ENCODE measurements at regions not wholly inside any gene's neighbourhood (a gene's known extent, or its start where the extent isn't known, plus 50 kb on each side); places are given as distances from the start of the nearest gene placed in this dataset.

DNA sequence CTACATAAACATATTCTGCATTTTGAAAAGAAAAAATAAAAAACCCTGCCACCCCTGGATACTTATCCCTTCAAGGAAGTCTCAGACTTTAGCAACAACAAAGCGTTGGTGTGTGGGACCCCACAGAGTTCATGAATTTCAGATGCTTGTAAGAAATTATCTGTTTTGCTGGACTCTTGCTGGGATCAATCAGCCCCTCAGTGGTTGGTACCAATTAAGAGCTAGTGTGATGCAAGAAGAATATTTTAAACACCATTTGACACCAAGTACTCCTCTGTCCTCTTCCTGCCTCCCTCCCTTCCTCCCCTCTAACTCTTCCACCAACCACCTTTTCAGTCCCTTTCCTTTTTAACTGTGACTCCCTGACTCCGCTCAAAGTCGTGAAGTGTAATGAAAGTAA, 51.5 kb downstream of the SST start:
- Mint-ChIP-seq H3K4me3 (no peak overlapping the region), H3K4me1 (ENCODE audit: low read depth) (no peaks in the 10 kb centered on the region), H3K27me3 (ENCODE audit: low read depth) (peaks cover 11% of the 10 kb centered on the region), H3K36me3 (ENCODE audit: insufficient read depth) (no peaks in the 10 kb centered on the region), H3K9me3 (no peaks in the 10 kb centered on the region)
- no peak for ATAC-seq
- DNase-seq = no peak

DNA sequence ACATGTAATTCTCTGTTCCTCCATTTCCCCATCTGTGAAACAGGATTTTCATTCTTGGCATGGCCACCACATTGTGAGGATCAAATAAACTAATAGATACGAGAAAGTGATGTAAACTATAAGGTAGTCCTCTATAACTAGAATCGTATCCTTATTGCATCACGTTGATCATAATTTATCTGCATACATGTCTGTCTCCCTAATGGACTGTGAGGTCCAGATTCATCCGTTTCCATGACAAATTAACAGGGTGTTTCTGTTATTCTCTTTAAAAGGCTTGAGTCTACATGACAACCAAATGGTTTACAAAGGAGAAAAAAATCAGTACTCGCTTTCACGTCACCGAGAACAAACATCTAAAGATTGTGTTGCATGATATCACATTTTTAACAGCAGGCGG, 53.0 kb downstream of the SST start:
- no peak overlapping the region for H3K4me3 Mint-ChIP-seq
- no peak for DNase-seq
- no peaks in the 10 kb centered on the region for H3K36me3 Mint-ChIP-seq (ENCODE audit: insufficient read depth)
- H3K4me1 Mint-ChIP-seq (ENCODE audit: low read depth) = no peaks in the 10 kb centered on the region
- H3K9me3 Mint-ChIP-seq = no peaks in the 10 kb centered on the region
- no peak for ATAC-seq
- peaks cover 18% of the 10 kb centered on the region for H3K27me3 Mint-ChIP-seq (ENCODE audit: low read depth)

DNA sequence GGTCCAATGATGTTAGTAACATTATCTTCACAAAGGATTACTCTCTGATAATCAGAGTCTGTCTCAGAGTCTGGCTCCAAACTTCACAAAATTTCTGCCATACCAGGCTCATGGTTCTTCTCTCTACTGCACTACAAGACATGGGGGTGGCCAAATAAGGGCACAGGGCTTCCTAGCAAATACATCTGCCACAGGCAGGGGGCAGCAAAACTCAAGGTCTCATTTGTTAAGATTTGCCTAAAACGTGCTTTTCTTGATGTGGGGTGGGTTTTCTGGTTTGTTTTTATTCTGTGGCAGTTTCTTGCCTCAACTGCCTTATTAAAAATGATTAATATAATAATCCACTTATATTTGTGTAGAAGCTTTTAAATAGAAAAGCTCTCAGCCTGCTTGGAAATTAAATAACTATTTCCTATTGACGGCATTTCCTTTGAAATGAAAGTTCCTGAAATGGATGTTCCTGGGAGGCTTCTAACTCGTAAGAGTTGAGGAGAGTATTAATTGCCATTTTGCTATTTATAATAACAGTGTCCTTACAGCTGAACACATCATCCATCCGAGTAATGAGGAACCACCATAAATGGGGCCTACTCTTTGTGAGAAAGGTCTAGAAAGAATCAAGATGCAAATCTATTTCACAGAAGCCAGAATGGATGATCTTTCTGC, 53.8 kb downstream of the SST start:
- H3K9me3 Mint-ChIP-seq = no peaks in the 10 kb centered on the region
- no peaks in the 10 kb centered on the region for H3K4me1 Mint-ChIP-seq (ENCODE audit: low read depth)
- DNase-seq (peak; percentile 24), ATAC-seq (peak; percentile 65 to 67)
- H3K27me3 Mint-ChIP-seq (ENCODE audit: low read depth) = peaks cover 18% of the 10 kb centered on the region
- H3K4me3 Mint-ChIP-seq = no peak overlapping the region
- no peaks in the 10 kb centered on the region for H3K36me3 Mint-ChIP-seq (ENCODE audit: insufficient read depth)

DNA sequence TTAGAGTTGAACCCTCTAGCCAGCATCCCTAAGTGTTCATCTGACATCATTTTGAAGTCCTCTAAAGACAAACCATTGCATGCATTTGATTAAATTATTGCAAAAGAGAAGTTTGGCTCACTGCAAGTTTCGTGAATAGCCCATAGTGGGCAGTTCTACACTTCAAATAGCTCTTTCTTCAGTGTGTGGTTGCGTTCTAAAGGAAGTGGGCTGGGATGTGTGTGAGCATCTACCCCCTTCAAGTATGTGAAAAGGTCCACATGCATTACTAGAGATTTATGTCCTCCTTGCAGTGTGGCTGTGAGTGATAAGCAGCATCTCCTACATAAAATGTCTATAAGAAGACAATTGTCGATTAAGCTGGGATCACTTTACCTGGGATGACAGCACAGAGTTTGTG, 54.6 kb downstream of the SST start:
- H3K36me3 Mint-ChIP-seq (ENCODE audit: insufficient read depth) = no peaks in the 10 kb centered on the region
- H3K4me3 Mint-ChIP-seq = no peak overlapping the region

DNA sequence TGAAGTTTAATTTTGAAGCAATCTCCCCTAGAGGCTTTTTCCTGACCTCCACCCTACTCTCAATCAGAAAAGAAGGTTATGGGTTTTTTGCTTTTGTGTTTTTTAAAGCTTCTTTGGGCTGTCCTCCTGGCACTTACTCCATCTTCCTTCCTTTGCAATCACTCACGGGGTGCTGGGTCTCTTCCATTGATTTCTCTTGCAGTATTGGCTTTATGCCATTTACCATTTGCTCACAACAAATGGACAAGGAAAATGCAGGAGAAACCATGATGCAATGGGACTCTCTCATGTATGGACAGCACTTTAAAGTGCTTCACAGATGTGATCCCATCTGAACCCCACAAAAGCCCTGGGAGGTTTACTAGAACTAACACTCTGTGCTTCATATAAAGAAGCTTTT, 57.5 kb downstream of the SST start:
- Mint-ChIP-seq H3K4me1 (ENCODE audit: low read depth) (no peaks in the 10 kb centered on the region), H3K36me3 (ENCODE audit: insufficient read depth) (no peaks in the 10 kb centered on the region), H3K9me3 (no peaks in the 10 kb centered on the region), H3K4me3 (no peak overlapping the region), H3K27me3 (ENCODE audit: low read depth) (peaks cover 40% of the 10 kb centered on the region)
- DNase-seq (no peak), ATAC-seq (no peak)

More for the DNA sequence above, 54.6 kb downstream of the SST start:
- ATAC-seq (no peak), DNase-seq (no peak)
- Mint-ChIP-seq H3K9me3 (no peaks in the 10 kb centered on the region), H3K4me1 (ENCODE audit: low read depth) (no peaks in the 10 kb centered on the region), H3K27me3 (ENCODE audit: low read depth) (peaks cover 20% of the 10 kb centered on the region)

DNA sequence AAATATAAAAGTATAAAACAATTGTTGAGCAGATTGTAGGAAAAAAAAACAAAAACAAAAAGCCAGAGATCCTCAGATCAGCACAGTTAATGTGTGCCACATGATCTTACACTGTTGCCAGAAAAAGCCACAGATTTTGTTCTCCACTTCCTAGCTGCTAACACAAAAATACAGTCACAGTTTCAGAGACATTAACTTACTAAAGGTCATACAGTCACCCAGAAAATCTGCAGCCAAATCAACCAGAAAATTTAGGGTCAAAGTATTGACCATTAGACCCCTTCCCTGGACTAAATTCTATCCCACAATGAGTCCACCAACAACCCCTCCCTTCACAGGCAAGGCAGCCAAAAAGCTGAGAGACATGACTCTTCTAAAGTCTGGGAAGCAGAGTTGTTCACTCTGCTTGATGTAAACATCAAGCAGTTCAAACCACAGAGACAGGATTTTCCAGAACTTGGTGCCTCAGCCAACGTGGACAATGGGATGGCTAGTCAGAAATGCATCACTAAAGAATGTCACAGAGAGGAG, 59.1 kb downstream of the SST start:
- no peak overlapping the region for H3K4me3 Mint-ChIP-seq
- DNase-seq = no peak
- no peaks in the 10 kb centered on the region for H3K9me3 Mint-ChIP-seq
- H3K4me1 Mint-ChIP-seq (ENCODE audit: low read depth) = no peaks in the 10 kb centered on the region
- no peaks in the 10 kb centered on the region for H3K36me3 Mint-ChIP-seq (ENCODE audit: insufficient read depth)
- ATAC-seq = no peak
- H3K27me3 Mint-ChIP-seq (ENCODE audit: low read depth) = peaks cover 50% of the 10 kb centered on the region

DNA sequence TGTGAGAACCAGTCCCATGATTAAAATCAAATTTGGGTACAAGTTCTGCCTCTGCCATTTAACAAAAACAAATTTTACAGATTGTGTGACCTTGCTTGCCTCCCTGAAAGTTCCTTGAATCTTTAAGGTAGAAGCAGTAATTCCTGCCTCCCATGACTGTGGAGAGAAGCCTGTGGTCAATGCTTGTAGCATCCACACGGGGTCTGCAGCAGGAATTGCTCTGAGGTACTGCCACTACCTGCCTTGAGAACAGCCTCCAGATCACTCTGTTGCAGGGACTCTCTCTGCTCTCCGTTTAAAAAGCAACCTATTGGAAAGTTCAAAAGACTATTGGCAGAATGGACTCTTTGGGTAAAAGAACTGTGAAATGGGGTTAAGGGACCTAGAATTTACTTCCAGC, 75.9 kb downstream of the SST start:
- H3K9me3 Mint-ChIP-seq = no peaks in the 10 kb centered on the region
- H3K36me3 Mint-ChIP-seq (ENCODE audit: insufficient read depth) = no peaks in the 10 kb centered on the region
- H3K4me3 Mint-ChIP-seq = no peak overlapping the region
- H3K4me1 Mint-ChIP-seq (ENCODE audit: low read depth) = no peaks in the 10 kb centered on the region
- DNase-seq (no peak), ATAC-seq (no peak)
- peaks cover 39% of the 10 kb centered on the region for H3K27me3 Mint-ChIP-seq (ENCODE audit: low read depth)

DNA sequence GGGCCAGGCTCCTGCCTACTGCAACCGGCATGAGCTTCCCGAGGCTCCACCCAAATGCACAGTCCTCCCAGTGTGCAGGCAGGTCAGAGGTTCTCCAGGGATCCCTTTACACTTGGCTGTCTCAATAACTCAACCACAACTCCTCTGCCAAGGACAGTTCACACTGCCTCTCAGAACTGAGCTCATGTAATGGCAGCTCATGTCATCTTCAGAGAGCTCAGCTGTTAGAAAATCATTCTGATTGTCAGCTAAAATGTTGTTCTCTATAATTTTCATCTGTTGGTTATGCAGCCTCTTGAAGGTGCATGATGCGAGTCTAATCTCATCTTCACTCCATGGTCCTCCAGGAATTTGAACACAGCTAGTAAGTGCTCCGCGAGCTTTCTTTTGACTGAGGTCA, 76.7 kb downstream of the SST start:
- H3K4me3 Mint-ChIP-seq = no peak overlapping the region
- no peak for DNase-seq
- H3K9me3 Mint-ChIP-seq = no peaks in the 10 kb centered on the region
- ATAC-seq = no peak
- no peaks in the 10 kb centered on the region for H3K36me3 Mint-ChIP-seq (ENCODE audit: insufficient read depth)
- H3K27me3 Mint-ChIP-seq (ENCODE audit: low read depth) = peaks cover 43% of the 10 kb centered on the region
- H3K4me1 Mint-ChIP-seq (ENCODE audit: low read depth) = no peaks in the 10 kb centered on the region

DNA sequence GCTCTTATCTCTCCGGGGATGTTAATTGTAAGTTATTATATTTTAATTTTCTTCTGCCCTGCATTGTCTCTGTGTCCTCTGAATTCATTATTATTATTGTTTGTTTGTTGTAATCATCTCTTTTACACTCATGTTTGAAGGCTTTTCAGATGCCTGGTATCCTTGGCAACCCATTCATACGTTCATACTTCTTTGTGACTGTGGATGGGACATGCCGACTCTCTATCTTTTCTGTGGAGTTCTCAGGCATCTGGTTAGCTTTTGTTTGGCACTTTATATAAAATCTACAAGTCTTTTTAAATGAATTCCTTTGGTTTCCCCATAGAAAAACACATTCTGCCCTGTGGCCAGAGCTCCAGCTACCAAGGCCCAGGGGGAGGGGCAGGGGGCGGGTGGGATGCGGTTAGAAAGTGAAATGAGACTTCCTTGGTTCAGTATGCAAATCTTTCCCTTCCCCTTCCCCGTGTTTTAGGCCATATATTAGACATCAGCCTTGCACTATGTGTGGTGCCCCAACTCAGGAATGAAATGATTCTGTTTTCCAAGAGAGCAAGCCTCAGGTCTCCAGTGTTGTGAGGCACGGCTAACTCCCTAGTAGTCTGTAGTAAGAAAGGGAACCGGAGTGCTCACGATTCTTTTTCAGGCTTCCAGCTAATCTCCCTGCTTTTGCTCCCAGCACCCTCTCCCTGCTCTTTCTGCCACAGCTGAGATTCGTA, 79.2 kb downstream of the SST start:
- no peak for ATAC-seq
- Mint-ChIP-seq H3K27me3 (ENCODE audit: low read depth) (peaks cover 48% of the 10 kb centered on the region), H3K4me1 (ENCODE audit: low read depth) (no peaks in the 10 kb centered on the region)

DNA sequence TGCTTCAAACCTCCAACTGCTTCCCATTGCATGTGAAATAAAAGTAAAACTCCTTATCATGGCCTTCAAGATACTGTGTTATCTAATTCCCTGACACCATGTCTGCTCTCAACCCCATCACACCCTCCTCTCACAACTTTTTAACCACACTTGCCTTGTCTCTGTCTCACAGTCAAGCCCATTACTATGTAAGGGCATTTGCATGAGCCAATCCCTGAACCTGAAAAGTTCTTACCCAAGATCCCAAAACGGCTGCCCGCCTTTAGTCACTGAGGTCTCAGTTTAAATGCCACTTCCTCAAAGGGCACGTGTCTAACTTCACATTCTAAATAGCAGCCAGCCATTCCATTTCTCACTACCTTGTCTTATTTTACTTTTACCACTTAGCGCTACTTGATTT, 83.1 kb downstream of the SST start:
- no peak for ATAC-seq
- peaks cover 34% of the 10 kb centered on the region for H3K27me3 Mint-ChIP-seq (ENCODE audit: low read depth)

More for the DNA sequence above, 79.2 kb downstream of the SST start:
- H3K9me3 Mint-ChIP-seq = no peaks in the 10 kb centered on the region
- H3K36me3 Mint-ChIP-seq (ENCODE audit: insufficient read depth) = no peaks in the 10 kb centered on the region
- no peak overlapping the region for H3K4me3 Mint-ChIP-seq
- DNase-seq = no peak

DNA sequence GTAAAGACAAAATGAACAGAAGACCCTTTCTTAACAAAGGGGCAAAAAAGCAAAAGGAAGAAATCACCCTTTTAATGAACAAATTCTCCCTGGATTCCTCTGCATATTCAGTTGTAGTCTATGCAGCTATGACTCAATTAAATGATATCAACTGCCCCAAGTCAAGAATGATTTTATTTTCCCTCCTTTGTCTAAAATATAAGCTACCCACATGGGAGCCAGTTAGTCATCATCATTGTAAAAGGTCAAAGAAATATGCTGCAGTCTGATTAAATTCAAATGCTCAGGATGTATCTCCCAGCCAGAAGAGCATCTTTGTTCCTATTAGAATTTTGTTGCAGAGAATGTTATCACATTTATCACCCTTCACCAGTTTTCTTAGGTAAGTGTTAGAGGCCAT, 84.0 kb downstream of the SST start:
- H3K4me3 Mint-ChIP-seq = no peak overlapping the region
- H3K27me3 Mint-ChIP-seq (ENCODE audit: low read depth) = peaks cover 36% of the 10 kb centered on the region
- DNase-seq = no peak
- peaks cover 4% of the 10 kb centered on the region for H3K9me3 Mint-ChIP-seq
- no peaks in the 10 kb centered on the region for H3K4me1 Mint-ChIP-seq (ENCODE audit: low read depth)
- H3K36me3 Mint-ChIP-seq (ENCODE audit: insufficient read depth) = no peaks in the 10 kb centered on the region
- ATAC-seq = no peak

More for the DNA sequence above, 83.1 kb downstream of the SST start:
- no peak for DNase-seq
- H3K36me3 Mint-ChIP-seq (ENCODE audit: insufficient read depth) = no peaks in the 10 kb centered on the region
- no peaks in the 10 kb centered on the region for H3K4me1 Mint-ChIP-seq (ENCODE audit: low read depth)
- no peaks in the 10 kb centered on the region for H3K9me3 Mint-ChIP-seq
- H3K4me3 Mint-ChIP-seq = no peak overlapping the region

DNA sequence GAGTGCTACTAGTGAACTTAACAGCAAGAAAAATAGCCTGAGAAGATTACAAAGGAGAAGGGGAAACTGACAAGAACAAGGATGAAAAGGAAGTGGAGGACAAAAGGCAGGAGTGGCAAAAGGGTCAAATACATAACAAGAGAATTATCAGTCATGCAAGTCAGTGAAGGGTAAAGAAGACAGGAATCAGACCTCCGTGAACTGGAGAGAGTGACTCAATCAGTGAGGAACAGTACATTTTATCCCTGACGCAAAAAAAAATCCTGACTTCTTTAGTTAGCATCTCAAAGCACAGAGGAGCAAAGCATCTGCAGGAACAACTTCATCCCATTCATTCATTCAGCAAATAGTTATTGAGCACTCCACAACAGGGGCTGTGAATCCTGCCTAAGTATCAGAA, 97.8 kb downstream of the SST start:
- Mint-ChIP-seq H3K4me1 (ENCODE audit: low read depth) (no peaks in the 10 kb centered on the region), H3K4me3 (no peak overlapping the region), H3K9me3 (no peaks in the 10 kb centered on the region), H3K36me3 (ENCODE audit: insufficient read depth) (no peaks in the 10 kb centered on the region), H3K27me3 (ENCODE audit: low read depth) (peaks cover 17% of the 10 kb centered on the region)
- ATAC-seq (no peak), DNase-seq (no peak)

DNA sequence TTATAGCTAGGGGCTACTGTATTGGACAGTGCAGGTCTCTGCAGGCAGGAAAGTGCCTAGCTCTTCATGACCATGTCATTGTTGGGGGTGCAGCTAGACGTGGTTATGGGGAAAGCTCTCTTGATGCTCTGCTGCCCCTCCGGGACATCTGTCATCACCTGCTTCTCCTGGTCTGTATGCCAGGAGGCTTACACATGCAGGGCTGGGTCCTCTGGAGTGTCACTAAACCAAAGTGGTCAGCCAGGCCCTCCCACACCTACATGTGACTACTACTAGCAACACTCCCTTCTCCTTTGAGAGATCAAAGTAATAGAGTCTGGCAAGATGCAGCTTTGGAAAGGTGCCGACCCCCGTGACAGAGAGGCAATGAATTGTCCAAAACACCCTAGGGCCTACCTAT, 98.5 kb downstream of the SST start:
- no peak overlapping the region for H3K4me3 Mint-ChIP-seq
- H3K27me3 Mint-ChIP-seq (ENCODE audit: low read depth) = peaks cover 17% of the 10 kb centered on the region
- DNase-seq (no peak), ATAC-seq (no peak)
- no peaks in the 10 kb centered on the region for H3K36me3 Mint-ChIP-seq (ENCODE audit: insufficient read depth)
- H3K4me1 Mint-ChIP-seq (ENCODE audit: low read depth) = no peaks in the 10 kb centered on the region
- H3K9me3 Mint-ChIP-seq = no peaks in the 10 kb centered on the region

DNA sequence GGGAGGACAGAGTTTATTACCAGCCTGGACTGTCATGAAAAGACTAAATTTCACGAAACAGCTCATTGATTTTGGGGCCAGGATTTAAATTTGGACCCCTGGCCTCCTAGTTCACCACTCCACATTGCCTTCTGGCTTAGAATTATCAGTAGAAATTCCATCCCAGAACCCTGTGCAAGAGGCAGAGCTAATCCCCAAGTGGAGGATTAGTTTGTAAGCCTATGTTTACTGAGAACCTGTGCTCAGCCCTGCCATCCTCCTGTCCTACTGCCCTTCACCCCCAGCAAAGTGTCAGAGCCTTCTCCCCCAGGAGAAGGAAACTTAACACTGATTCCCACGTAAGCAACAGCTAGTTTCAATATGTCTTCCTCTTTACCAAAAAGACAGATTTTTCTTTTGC, 99.4 kb downstream of the SST start:
- Mint-ChIP-seq H3K4me3 (no peak overlapping the region), H3K27me3 (ENCODE audit: low read depth) (peaks cover 17% of the 10 kb centered on the region), H3K9me3 (no peaks in the 10 kb centered on the region), H3K4me1 (ENCODE audit: low read depth) (no peaks in the 10 kb centered on the region), H3K36me3 (ENCODE audit: insufficient read depth) (no peaks in the 10 kb centered on the region)
- ATAC-seq (no peak), DNase-seq (no peak)

DNA sequence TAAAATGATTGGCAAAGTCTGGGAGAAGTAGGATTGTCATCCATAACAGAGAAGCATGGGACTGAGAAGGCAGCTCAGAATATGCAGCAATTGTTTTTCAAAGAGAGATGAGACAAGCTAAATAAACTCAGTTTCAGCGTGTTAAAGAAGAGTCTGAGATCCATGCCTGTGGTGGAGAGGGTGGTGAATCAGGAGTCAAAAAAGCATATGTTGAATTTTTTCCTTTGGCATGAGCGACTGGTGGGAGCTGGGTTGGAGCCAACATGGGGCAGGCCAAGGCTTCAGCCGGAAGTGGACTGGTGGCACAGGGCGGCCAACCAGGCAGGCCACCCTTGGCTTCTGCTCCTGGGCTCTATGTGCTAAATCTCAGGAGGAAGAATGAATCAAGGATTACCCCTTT, 102.0 kb downstream of the SST start:
- Mint-ChIP-seq H3K27me3 (ENCODE audit: low read depth) (peaks cover 20% of the 10 kb centered on the region), H3K36me3 (ENCODE audit: insufficient read depth) (no peaks in the 10 kb centered on the region), H3K4me3 (no peak overlapping the region), H3K9me3 (no peaks in the 10 kb centered on the region), H3K4me1 (ENCODE audit: low read depth) (no peaks in the 10 kb centered on the region)
- no peak for ATAC-seq
- DNase-seq = no peak
